Astrocyte of the hippocampus (primary cell): ENCODE measurements at regions not wholly inside any gene's neighbourhood (a gene's known extent, or its start where the extent isn't known, plus 50 kb on each side); places are given as distances from the start of the nearest gene placed in this dataset.

ENCODE experiments used
- DNase-seq: peaks from one replicate; pipeline ENCODE4 v3.0.0; 2011; ENCODE audit warnings: low read depth, low spot score

DNA sequence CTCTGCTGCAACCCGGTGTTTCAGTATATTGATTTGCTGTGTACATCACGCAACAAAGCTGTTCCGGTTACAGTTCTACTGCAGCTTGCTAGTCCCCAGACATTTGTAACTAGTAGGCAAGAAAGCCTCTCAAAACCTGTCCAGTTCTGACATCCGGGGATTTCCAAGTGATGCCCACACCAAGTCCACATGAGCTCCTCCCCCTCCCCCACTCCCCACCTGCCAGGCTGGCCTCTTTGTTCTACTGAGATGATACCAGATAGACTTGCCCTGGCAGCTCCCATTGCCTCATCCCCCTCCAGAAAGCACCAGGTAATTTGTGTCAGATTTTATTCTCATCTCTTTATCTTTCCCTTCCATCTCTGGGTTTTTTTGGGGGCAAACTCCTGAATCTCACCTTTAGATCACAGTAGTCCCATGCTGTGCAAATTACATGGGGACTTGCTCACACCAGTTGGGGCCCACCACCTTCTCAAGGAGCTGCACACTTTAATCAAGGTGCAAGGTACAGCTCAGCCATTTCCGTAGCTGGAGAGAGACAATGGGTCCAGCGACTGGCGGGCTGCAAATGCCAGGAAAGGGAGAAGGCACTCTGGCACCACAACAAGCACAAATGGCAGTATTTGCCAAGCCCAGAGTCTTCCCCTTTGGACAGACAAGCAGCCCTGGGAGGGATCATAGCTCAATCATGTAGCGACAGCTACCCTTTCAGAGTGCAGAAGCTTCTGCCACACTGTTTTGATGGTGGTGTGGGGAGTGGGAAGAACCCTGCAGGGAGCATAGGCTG lies 183.1 kb downstream of the CYLD start:
- DNase-seq: no peak

DNA sequence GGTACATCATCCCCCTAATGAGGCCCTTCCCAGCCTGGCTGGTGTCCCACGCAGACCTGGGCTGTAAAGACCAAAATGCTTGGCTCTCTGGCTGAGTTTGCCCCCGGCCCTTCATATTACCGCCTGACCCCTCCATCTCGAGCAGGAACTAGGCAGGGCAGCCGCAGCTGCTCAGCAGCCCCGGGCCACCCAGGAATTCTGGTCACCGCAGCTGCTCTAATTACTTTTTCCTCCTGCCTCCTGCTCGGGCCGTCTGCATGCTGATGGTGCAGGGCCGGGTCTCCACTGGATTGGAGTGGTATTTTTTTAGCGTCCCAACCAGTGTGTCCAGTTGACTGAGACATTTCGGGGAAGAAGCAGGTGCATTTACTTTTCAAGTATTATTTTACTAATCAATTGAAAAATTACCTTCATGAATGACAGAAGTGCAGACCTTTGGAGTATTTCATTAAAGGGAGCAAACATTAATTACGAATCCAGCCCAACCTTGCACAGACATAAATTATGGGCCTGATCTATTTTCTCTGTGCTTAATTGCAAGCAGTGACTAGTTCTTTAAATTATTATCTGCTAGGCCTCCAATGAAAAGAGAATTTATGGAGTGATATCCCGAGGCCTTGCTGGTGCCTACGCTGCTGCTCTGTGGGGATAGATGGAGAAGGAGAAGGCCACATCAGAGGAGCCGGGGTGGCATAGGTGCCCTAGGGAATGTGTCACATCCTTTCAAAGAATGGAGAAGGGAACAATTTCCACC lies 176.2 kb downstream of the CYLD start:
- DNase-seq: no peak

DNA sequence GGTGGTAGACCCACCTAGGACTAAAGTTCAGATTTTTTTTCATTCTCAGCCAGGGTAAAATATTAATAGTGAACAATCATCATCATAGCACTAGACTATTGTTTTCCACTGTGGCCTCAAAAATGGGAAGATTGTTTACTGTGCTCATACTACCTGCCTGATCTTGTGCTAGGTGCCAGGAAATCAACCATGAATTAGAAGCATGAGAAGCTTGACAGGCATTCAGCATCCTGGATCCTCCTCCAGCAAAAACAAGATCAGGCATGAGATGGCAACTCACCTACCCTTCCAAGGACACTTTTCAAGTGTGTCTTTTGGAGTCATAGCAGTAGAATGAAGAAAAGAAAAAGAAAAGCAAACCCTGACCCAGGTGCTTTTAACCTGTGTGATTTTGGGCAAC lies 174.2 kb downstream of the CYLD start:
- no peak for DNase-seq

GRCh38 chr16:50915120-50915519 lies 173.2 kb downstream of the CYLD start:
- DNase-seq: no peak

DNA sequence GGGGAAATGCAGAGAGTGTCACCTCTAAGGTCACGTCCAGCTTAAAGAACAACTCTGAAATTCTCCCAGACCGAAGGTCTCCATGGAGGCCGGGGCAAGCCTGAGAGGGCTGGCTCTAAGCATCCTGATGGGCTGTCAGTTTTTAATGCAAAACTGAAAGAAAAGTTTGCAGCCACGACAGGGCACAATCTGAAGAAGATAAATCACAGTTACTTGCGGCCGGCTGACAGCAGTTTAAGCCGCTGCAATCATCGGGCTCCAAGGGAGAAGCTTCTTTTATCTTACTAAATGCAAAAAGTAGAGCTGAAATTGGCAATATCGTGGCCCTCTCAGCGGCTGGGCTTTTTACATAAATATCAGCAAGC lies 168.8 kb downstream of the CYLD start:
- no peak for DNase-seq

DNA sequence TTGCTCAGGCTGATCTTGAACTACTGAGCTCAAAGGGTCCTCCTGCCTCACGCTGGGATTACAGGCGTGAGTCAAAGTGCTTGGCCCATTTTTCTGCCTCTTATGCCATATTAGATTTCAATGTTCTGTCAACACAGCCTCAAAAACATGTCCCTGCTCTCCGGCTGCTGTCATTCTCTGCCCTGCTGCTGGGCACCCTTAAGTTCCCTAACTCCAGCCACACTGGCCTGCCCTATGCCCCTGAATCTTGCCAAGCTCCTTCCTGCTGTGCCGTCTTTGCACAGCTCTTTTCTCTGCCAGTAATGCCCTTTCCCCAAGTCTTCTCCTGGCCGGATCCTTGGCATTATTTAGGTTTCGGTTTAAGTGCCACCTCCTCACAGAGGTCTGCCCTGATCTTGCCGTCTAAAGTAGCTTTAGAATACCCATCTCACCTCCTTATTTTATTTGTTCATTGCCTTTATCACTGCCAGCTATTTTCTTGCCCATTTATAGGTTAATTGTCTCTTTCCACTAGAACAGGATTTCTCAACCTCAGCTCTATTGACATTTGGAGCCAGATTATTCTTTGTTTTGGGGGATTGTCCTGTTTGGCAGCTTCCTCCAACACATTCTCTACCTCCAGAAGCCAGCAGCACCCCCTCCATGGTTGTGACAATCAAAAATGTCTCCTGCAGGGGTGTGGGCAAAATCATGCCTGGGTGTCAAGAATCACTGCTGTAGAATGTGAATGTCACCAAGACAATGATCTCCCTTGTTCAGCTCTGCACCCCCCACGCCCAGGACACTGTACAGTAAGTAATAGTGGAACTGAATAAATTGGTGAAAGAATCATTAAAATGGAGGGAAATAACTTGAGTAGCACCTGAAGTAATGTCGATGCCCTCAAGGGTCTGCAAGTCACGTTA lies 168.2 kb downstream of the CYLD start:
- DNase-seq: no peak

GRCh38 chr16:50908468-50908867 lies 166.6 kb downstream of the CYLD start:
- DNase-seq: no peak

DNA sequence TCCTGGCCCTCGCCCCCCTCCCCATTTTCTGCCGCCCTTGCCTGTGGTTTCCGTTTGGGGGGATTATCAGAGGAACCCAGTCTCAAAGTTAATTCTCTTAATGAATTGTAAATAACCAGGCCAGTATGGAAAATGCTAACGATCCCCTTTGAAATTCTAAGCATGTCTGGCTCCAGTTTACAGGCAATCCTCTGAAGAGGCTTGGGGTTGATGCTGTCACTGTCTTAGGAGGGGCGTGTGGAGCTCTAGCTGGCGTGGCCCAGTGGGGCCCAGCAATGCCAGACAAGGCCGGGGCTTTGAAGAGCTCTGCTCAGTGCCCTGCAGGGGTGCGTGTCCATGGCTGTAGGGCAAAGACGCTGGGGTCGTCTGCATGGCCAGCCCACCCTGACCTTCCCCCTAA lies 164.6 kb downstream of the CYLD start:
- no peak for DNase-seq

DNA sequence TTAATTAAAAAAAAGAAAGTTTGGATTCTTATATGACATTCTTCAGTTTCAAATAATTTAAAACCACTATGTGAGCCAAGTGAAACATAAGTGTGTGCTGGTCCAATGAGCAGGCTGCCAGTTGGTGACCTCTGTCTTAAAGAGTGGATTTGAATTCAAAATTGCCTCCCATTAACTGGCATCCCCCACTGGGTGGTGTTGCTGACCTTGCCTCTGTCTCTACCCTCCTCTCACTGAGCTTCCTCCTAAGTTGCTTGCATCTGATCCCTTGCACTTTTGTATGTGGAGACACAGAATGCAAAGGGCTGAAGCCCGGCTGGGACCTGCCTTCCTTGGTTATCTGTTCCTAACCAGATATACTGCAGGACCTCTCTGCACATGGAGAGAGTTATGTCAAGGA lies 160.6 kb downstream of the CYLD start:
- DNase-seq: peak; percentile 4

DNA sequence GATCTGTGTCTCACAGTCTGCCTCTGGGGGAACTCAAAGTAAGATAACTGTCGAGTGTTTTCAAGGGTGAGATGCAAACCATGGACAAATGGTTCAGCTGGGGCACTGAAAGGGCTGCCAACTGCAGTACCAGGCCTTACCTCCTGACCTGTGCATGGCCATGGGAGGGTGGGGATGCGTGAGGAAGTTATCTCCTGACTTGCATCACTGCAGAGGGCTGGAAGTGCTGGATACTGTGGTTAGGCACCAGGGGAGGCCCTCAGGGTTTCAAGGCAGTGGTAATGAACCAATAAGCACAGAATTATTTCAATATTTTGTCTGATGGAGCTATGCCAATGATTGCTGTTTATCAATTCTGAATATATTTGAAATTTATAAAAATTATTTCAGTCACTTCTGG lies 159.2 kb downstream of the CYLD start:
- DNase-seq: no peak

DNA sequence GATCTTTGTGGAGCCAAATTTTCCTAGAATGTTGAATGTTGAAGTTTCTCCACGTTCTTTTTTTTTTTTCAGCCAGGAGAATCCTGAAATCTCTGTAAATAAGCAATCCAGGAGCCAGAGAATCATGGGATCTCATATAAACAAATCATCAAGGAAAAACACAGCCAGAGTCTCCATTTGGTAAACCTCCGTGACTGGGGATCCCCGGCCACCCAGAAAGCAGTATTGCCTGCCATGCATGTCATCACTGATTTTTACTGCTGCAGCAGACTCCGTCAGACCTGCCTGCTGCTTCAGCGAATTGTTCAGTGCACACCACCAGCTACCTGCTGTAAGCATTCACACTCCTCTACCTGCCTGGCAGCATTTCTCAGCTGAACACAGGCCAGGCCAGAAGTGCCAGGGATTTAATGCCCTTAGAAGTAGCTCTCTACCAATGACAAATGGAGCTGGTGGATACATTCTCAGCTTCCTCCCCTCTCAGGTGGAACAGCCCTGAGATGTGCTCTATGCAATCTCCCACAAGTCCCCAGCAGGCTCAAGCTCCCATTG lies 158.6 kb downstream of the CYLD start:
- no peak for DNase-seq

GRCh38 chr16:50899951-50900350 lies 158.1 kb downstream of the CYLD start:
- no peak for DNase-seq

DNA sequence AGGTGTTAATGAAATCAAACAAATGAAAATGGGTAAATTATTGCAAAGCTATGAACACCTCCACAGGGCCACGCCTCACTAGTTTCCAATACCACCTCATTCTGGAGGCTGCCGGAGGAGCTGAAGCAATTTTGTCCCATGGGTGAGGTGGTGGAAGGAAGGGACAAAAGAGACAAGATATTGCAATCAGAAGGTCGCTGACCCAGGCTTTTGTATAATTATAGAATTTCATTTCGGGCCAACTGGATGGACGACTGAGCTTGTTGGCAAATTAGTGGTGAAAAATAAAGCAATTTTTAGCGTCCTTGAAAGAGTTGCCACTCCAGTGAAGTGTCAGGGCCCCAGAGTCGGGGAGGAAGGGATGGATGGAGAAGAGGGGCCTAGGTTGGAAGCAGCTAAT lies 147.9 kb downstream of the CYLD start:
- DNase-seq: no peak

DNA sequence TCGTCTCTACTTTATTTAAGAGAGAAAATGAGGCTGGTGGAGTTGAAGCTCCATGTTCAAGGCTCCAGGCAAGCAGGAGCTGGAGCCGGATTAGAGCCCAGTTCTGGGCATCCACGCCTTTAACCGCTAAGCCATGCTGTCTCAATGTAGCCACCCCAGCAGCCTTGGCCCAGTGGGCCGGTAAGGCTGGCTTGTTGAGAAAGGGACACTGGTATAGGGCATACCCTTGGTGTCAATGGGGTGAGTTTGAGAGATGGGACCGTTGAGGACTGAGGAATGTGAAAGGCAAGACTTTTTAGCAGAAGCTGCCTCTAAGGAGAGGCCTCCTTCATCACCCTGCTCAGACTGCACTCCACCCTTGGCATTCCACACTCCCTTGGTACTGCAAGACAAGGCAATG lies 147.4 kb downstream of the CYLD start:
- no peak for DNase-seq

- no peak for DNase-seq
These were observed 146.8 kb downstream of the CYLD start for GRCh38 chr16:50888486-50889261.

DNA sequence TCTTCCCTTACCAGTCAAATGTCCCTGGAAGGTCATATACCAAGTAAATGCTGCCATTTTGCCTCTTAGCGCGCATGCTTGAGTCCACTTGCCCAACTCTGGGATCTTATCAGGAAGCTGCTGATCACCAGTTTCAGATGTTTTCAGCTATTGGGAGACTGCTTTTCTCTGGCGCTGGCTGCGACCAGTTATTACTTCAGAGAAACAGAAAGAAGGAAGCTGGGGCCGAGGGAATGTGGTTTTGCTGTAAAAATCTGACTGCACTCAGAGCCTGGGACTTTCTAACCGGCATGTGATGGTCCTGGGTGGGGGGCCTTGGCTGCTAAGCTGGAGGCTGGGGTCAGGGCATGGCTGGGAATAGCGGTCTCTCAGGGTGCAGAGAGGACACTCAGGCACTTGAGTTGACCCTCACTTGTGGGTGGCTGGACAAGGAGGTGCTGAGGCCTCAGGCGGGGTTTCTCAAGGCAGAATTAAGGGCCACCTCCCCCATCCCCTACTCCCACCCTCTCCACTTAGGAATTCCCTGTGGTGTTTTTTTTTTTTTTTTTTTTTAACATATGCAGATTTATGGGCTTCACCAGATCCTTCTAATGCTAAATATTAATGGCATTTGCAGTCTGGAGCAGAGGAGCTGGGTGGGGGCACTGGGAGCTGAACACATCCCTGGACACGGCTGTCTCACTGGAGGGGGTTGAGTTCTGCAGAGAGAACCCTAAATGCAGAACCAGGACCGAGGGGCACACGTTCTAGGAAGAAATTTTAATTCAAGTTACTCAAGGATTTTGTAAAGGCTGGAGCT lies 145.8 kb downstream of the CYLD start:
- DNase-seq: no peak

DNA sequence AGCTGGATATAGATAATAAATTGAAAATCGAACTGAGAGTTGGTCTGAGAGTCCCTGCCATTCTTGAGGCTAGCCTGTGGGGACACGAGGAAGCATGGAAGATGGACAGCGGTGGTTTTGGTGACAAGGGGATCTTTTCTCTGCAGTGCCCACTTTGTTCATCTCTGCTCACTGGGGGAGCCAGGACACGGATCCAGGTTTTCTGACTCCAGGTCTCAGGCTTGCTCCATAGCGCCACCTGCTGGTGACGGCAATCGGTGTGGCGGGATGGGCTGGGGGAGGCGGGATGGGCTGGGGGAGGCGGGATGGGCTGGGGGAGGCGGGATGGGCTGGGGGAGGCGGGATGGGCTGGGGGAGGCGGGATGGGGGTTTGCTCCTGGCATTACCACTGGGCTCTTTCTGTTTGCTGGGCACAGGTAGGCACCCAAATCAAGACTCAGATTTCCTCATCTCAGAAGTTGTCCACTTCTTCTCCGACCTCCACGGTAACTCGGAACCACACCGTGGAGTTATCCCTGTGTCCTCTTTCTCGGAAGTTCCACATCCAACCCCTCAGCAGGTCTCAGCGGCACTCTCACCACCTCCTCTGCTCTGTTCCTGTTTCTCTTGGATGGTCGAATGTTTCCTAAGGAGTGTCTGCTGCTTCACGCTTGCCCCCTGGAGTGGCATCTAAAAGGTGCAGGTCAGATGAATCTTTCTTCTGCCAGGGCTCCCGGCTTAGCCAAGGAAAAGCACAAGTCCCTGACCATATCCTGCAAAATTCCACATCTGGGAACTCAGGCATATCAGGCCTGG lies 142.4 kb downstream of the CYLD start:
- DNase-seq: no peak

DNA sequence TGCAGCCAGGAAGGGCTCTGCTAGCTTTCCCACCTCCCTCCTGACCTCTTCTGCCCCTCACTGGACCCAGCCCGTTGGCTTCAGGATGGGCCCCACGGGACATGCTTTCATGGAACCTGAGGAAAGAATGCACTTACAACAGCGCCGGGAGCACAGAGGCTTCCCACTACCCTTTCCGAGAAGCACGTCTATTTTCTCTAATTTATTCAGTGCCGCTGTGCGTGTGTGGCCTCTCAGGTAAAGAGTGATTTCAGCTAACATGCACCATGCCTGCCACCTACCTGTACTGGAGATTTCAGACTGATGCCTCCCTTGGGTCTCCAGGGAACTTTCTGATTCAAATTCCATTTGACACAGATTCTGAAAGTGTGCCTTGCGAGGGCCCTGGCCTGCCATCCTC lies 140.1 kb downstream of the CYLD start:
- DNase-seq: no peak

GRCh38 chr16:50881331-50881830 lies 139.5 kb downstream of the CYLD start:
- DNase-seq: no peak
